GM12892 (cell line): ENCODE measurements at regions not wholly inside any gene's neighbourhood (a gene's known extent, or its start where the extent isn't known, plus 50 kb on each side); places are given as distances from the start of the nearest gene placed in this dataset.

Experiments
- POLR2A ChIP-seq: IDR thresholded peaks from 2 replicates; pipeline ENCODE4 v1.6.1; 2011; ENCODE audit warnings: low read depth, low read length, control low read depth
- POLR2AphosphoS5 ChIP-seq: IDR thresholded peaks from 2 replicates; pipeline ENCODE4 v1.6.1; 2011; ENCODE audit warnings: low read depth, low read length, control low read depth
- TAF1 ChIP-seq: IDR thresholded peaks from 2 replicates; pipeline ENCODE4 v1.6.1; 2011; ENCODE audit warnings: low read depth, mild to moderate bottlenecking, control low read depth, low read length, borderline replicate concordance

GRCh38 chr2:181760521-181760920, 80.2 kb upstream of the NEUROD1 start:
- TF ChIP-seq POLR2A = no peak
- TF ChIP-seq TAF1 = no peak
- no peak for TF ChIP-seq POLR2AphosphoS5
